Ectodermal cell (in vitro differentiated cells): ENCODE measurements at regions not wholly inside any gene's neighbourhood (a gene's known extent, or its start where the extent isn't known, plus 50 kb on each side); places are given as distances from the start of the nearest gene placed in this dataset.

ENCODE experiments used
- H3K27ac ChIP-seq: 2 replicates; pipeline ENCODE4 v1.7.0; 2013; ENCODE audit warnings: mild to moderate bottlenecking, low read depth, low read length; ENCODE audit not compliant: insufficient read depth, poor library complexity, severe bottlenecking
- H3K27me3 ChIP-seq: 2 replicates; pipeline ENCODE4 v1.7.0; 2013; ENCODE audit warnings: mild to moderate bottlenecking, low read length; ENCODE audit not compliant: insufficient read depth, control insufficient read depth, poor library complexity, severe bottlenecking
- H3K36me3 ChIP-seq: one replicate; pipeline ENCODE4 v1.7.0; 2013; ENCODE audit warnings: low read length; ENCODE audit not compliant: control insufficient read depth, insufficient read depth
- H3K4me1 ChIP-seq: one replicate; pipeline ENCODE4 v1.7.0; 2013; ENCODE audit warnings: low read length; ENCODE audit not compliant: control insufficient read depth, insufficient read depth
- H3K4me3 ChIP-seq: 2 replicates; pipeline ENCODE4 v1.7.0; 2013; ENCODE audit warnings: low read depth, low read length, control low read depth; ENCODE audit not compliant: insufficient read depth
- H3K9me3 ChIP-seq: 2 replicates; pipeline ENCODE4 v1.7.0; 2013; ENCODE audit warnings: mild to moderate bottlenecking, low read length, moderate library complexity; ENCODE audit not compliant: control insufficient read depth
- WGBS, 2 experiments: methylation state at CpG; one replicate each; pipeline ENCODE4 v1.1.7; 2013; ENCODE audit warnings: missing lambda C conversion rate in 2 of 2; 5-methylcytosine and 5-hydroxymethylcytosine counted together

- no peak overlapping the region for H3K27ac ChIP-seq
- H3K9me3 ChIP-seq = no peaks in the 10 kb centered on the region
- no peaks in the 10 kb centered on the region for H3K36me3 ChIP-seq
- WGBS, 2 experiments = 87% methylated on average over 11 of the region's 11 CpGs
- no peaks in the 10 kb centered on the region for H3K4me1 ChIP-seq
- no peak overlapping the region for H3K4me3 ChIP-seq
- no peaks in the 10 kb centered on the region for H3K27me3 ChIP-seq
Measured at GRCh38 chr7:68014031-68014736, 1017.6 kb downstream of the TYW1 start.

GRCh38 chr7:68015122-68015977, 1018.7 kb downstream of the TYW1 start:
- Histone ChIP-seq H3K4me3 (no peak overlapping the region), H3K4me1 (no peaks in the 10 kb centered on the region), H3K27me3 (no peaks in the 10 kb centered on the region), H3K36me3 (no peaks in the 10 kb centered on the region), H3K9me3 (no peaks in the 10 kb centered on the region), H3K27ac (no peak overlapping the region)
- 72 to 81% methylated on average over 5 of the region's 5 CpGs for WGBS, 2 experiments

DNA sequence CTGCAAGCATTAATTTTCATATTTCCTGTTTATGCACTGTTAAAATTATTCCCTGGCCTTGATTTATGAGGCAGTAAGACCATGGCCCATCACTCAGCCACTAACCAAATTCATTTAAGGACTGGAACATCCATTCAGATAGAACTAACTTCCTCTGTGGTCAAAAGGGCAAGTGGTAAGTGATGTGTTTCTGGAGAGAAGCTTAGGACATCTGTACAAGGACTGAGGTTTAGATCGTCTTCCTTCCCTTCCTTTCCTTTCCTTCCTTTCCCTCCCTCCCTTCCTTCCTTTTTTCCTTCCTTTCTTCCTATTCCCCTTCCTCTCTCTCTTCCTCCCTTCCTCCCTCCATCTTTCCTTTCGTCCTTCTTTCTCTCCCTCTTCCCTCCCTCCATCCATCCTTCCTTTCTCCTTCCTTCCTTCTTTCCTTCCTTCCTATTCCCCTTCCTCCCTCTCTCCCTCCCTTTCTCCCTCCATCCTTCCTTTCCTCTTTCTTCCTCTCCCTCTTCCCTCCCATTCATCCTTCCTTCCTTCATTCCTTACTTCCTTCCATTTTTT, 1019.4 kb downstream of the TYW1 start:
- WGBS, 2 experiments = 75 to 87% methylated on average over 2 of the region's 2 CpGs
- no peak overlapping the region for H3K27ac ChIP-seq
- H3K9me3 ChIP-seq = no peaks in the 10 kb centered on the region

GRCh38 chr7:68020102-68020501, 1023.5 kb downstream of the TYW1 start:
- H3K4me1 ChIP-seq = no peaks in the 10 kb centered on the region
- H3K27me3 ChIP-seq = no peaks in the 10 kb centered on the region
- WGBS, 2 experiments = 93 to 94% methylated on average over 3 of the region's 3 CpGs
- no peaks in the 10 kb centered on the region for H3K9me3 ChIP-seq
- no peak overlapping the region for H3K27ac ChIP-seq
- H3K36me3 ChIP-seq = no peaks in the 10 kb centered on the region
- no peak overlapping the region for H3K4me3 ChIP-seq

More for the DNA sequence above, 1019.4 kb downstream of the TYW1 start:
- Histone ChIP-seq H3K27me3 (no peaks in the 10 kb centered on the region), H3K36me3 (no peaks in the 10 kb centered on the region), H3K4me3 (no peak overlapping the region), H3K4me1 (no peaks in the 10 kb centered on the region)

- Histone ChIP-seq H3K27me3 (no peaks in the 10 kb centered on the region), H3K4me1 (no peaks in the 10 kb centered on the region), H3K4me3 (no peak overlapping the region), H3K36me3 (no peaks in the 10 kb centered on the region), H3K27ac (no peak overlapping the region), H3K9me3 (no peaks in the 10 kb centered on the region)
Measured at GRCh38 chr7:68025369-68025768, 1028.7 kb downstream of the TYW1 start.

DNA sequence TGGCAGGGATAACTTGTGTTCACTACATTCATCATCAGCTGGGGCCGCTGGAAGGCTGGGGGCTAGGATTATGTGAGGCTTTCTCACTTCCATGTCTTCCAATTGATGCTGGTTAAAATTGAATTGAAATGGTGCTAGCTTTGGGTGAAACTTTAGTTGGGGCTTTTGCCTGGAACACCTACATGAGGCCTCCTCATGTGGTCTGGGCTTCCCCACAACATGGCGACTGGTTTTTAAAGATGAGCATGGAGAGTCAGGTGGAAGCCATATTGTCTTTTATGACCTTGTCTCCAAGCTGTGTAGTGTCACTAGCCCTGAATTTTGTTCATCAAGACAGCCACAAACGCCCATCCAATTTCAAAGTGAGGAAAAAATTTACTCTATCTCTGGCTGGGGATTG, 1033.9 kb downstream of the TYW1 start:
- Histone ChIP-seq H3K9me3 (no peaks in the 10 kb centered on the region), H3K4me1 (no peaks in the 10 kb centered on the region), H3K4me3 (no peak overlapping the region), H3K27me3 (no peaks in the 10 kb centered on the region), H3K36me3 (no peaks in the 10 kb centered on the region), H3K27ac (no peak overlapping the region)
- WGBS, 2 experiments = 93 to 100% methylated on average over 3 of the region's 3 CpGs

DNA sequence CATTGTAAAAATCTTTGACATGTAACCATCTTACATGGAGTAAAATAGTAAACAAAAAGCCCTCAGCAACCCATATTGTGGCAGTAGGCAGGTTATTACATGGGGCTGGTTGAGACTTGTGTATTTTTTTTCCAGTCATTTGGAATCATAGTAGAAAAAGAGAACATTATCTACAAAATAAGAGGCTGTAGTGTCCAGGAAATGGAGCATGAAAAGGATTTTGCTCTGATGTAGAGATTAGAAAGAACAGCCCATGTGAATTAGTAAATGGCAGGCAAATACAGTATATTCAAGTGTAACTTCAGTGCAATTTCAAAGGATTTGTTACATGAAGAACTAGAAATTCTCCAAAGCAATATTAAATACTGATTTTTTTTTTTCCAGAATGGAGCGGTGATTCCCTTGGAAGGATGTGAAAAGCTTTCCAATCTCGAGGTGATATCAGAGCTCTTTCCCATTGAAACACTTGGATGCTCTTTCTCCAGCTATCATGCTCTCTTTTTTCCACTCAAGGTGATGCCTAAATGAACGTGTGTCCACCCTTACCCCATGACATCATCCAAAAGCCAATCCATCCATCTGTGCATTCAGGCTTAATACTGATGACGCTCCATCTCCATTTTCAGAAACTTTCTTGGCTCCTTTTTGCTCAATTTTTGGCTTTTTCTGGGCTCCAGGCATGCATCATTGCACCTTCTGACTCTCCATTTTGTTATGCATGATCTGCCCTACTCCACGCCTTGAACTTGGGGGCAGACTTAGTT, 1034.7 kb downstream of the TYW1 start:
- Histone ChIP-seq H3K27ac (no peak overlapping the region), H3K4me1 (no peaks in the 10 kb centered on the region), H3K4me3 (no peak overlapping the region), H3K9me3 (no peaks in the 10 kb centered on the region), H3K27me3 (no peaks in the 10 kb centered on the region), H3K36me3 (no peaks in the 10 kb centered on the region)
- WGBS, 2 experiments = 91 to 97% methylated on average over 5 of the region's 5 CpGs

GRCh38 chr7:68038621-68039314, 1042.1 kb downstream of the TYW1 start:
- Histone ChIP-seq H3K4me3 (no peak overlapping the region), H3K27me3 (no peaks in the 10 kb centered on the region), H3K36me3 (no peaks in the 10 kb centered on the region), H3K4me1 (no peaks in the 10 kb centered on the region), H3K9me3 (no peaks in the 10 kb centered on the region), H3K27ac (no peak overlapping the region)
- whole genome bisulfite sequencing, 2 experiments = 92 to 95% methylated on average over 4 of the region's 4 CpGs

- 91 to 95% methylated on average over 6 of the region's 6 CpGs for WGBS, 2 experiments
- H3K27ac ChIP-seq = no peak overlapping the region
- H3K9me3 ChIP-seq = no peaks in the 10 kb centered on the region
- no peaks in the 10 kb centered on the region for H3K36me3 ChIP-seq
- H3K4me3 ChIP-seq = no peak overlapping the region
- no peaks in the 10 kb centered on the region for H3K4me1 ChIP-seq
- H3K27me3 ChIP-seq = no peaks in the 10 kb centered on the region
Measured at GRCh38 chr7:68041554-68041953, 1044.9 kb downstream of the TYW1 start.
